NB4 (cell line): ENCODE measurements at regions not wholly inside any gene's neighbourhood (a gene's known extent, or its start where the extent isn't known, plus 50 kb on each side); places are given as distances from the start of the nearest gene placed in this dataset.

Experiments
- CTCF ChIP-seq: IDR thresholded peaks from one replicate; pipeline ENCODE4 v1.5.1; 2012; ENCODE audit warnings: low read depth, low read length
- MAX ChIP-seq: IDR thresholded peaks from 2 replicates; pipeline ENCODE4 v1.6.1; 2011; ENCODE audit warnings: low read depth, low read length
- MYC ChIP-seq: IDR thresholded peaks from 2 replicates; pipeline ENCODE4 v1.6.1; 2011; ENCODE audit warnings: low read depth, low read length
- POLR2A ChIP-seq: IDR thresholded peaks from 2 replicates; pipeline ENCODE4 v1.6.1; 2011; ENCODE audit warnings: mild to moderate bottlenecking; ENCODE audit not compliant: insufficient read length; ENCODE audit errors: extremely low read depth

- peak; percentile 39 for TF ChIP-seq CTCF
- TF ChIP-seq POLR2A: no peak
- no peak for TF ChIP-seq MYC
- TF ChIP-seq MAX: no peak
Measured at GRCh38 chr6:62707156-62707555, 421.1 kb upstream of the KHDRBS2 start.
